ENCODE measurements at regions not wholly inside any gene's neighbourhood (a gene's known extent, or its start where the extent isn't known, plus 50 kb on each side); places are given as distances from the start of the nearest gene placed in this dataset.

- DNase-seq = no peak
- H3K36me3 ChIP-seq (ENCODE audit: control insufficient read depth in 2 of 3, insufficient read depth in 3 of 3, low read length in 3 of 3) = no peaks in the 10 kb centered on the region
- no peak overlapping the region for H3K9ac ChIP-seq (ENCODE audit: low read length in 3 of 3)
- no peak for TF ChIP-seq CTCF (IDR thresholded peaks at IDR 0.05; ENCODE audit: borderline replicate concordance, extremely low read depth, insufficient read depth)
- no peak for FAIRE-seq
- intact Hi-C loops (cut with DNase I) = no loop called here
- H3K27me3 ChIP-seq (ENCODE audit: control insufficient read depth, insufficient read depth, low read length) = no peaks in the 10 kb centered on the region
- H3K4me3 ChIP-seq (ENCODE audit: low read length in 3 of 3) = no peak overlapping the region
- H3K9me3 ChIP-seq (ENCODE audit: control insufficient read depth in 2 of 3, insufficient read depth in 1 of 3, low read length in 3 of 3) = no peaks in the 10 kb centered on the region
- no peaks in the 10 kb centered on the region for H3K4me1 ChIP-seq (ENCODE audit: control insufficient read depth in 2 of 3, insufficient read depth in 2 of 3, low read depth in 1 of 3, low read length in 3 of 3)
- H3K27ac ChIP-seq (ENCODE audit: low read depth in 2 of 2, low read length in 2 of 2) = no peak overlapping the region
These were observed 454.9 kb downstream of the SPRY1 start for GRCh38 chr4:123851521-123851920.

GRCh38 chr4:123853651-123854050 is 457.1 kb downstream of the SPRY1 start:
- intact Hi-C loops (cut with DNase I) = no loop called here
- H3K4me1 ChIP-seq (ENCODE audit: control insufficient read depth in 2 of 3, insufficient read depth in 2 of 3, low read depth in 1 of 3, low read length in 3 of 3) = no peaks in the 10 kb centered on the region
- H3K36me3 ChIP-seq (ENCODE audit: control insufficient read depth in 2 of 3, insufficient read depth in 3 of 3, low read length in 3 of 3) = no peaks in the 10 kb centered on the region
- no peak for FAIRE-seq
- H3K4me3 ChIP-seq (ENCODE audit: low read length in 3 of 3) = no peak overlapping the region
- no peak overlapping the region for H3K9ac ChIP-seq (ENCODE audit: low read length in 3 of 3)
- no peaks in the 10 kb centered on the region for H3K9me3 ChIP-seq (ENCODE audit: control insufficient read depth in 2 of 3, insufficient read depth in 1 of 3, low read length in 3 of 3)
- H3K27me3 ChIP-seq (ENCODE audit: control insufficient read depth, insufficient read depth, low read length) = no peaks in the 10 kb centered on the region
- no peak overlapping the region for H3K27ac ChIP-seq (ENCODE audit: low read depth in 2 of 2, low read length in 2 of 2)
- no peak for TF ChIP-seq CTCF (IDR thresholded peaks at IDR 0.05; ENCODE audit: borderline replicate concordance, extremely low read depth, insufficient read depth)
- DNase-seq = no peak

- no peaks in the 10 kb centered on the region for H3K4me1 ChIP-seq (ENCODE audit: control insufficient read depth in 2 of 3, insufficient read depth in 2 of 3, low read depth in 1 of 3, low read length in 3 of 3)
- TF ChIP-seq CTCF (IDR thresholded peaks at IDR 0.05; ENCODE audit: borderline replicate concordance, extremely low read depth, insufficient read depth) = no peak
- peak in 4 of 5 donors; percentile 49 to 77 (median 70) for DNase-seq
- H3K9me3 ChIP-seq (ENCODE audit: control insufficient read depth in 2 of 3, insufficient read depth in 1 of 3, low read length in 3 of 3) = no peaks in the 10 kb centered on the region
- FAIRE-seq = peak; percentile 15
- no peaks in the 10 kb centered on the region for H3K36me3 ChIP-seq (ENCODE audit: control insufficient read depth in 2 of 3, insufficient read depth in 3 of 3, low read length in 3 of 3)
- peak overlapping the region in 1 of 3 donors; percentile 18 for H3K9ac ChIP-seq (ENCODE audit: low read length in 3 of 3)
- peak overlapping the region in 2 of 3 donors; percentile 14 to 28 for H3K4me3 ChIP-seq (ENCODE audit: low read length in 3 of 3)
- intact Hi-C loops (cut with DNase I) = no loop called here
- no peak overlapping the region for H3K27ac ChIP-seq (ENCODE audit: low read depth in 2 of 2, low read length in 2 of 2)
- no peaks in the 10 kb centered on the region for H3K27me3 ChIP-seq (ENCODE audit: control insufficient read depth, insufficient read depth, low read length)
These were observed 460.3 kb downstream of the SPRY1 start for GRCh38 chr4:123856689-123857545.
